ENCODE measurements at regions not wholly inside any gene's neighbourhood (a gene's known extent, or its start where the extent isn't known, plus 50 kb on each side); places are given as distances from the start of the nearest gene placed in this dataset.

DNA sequence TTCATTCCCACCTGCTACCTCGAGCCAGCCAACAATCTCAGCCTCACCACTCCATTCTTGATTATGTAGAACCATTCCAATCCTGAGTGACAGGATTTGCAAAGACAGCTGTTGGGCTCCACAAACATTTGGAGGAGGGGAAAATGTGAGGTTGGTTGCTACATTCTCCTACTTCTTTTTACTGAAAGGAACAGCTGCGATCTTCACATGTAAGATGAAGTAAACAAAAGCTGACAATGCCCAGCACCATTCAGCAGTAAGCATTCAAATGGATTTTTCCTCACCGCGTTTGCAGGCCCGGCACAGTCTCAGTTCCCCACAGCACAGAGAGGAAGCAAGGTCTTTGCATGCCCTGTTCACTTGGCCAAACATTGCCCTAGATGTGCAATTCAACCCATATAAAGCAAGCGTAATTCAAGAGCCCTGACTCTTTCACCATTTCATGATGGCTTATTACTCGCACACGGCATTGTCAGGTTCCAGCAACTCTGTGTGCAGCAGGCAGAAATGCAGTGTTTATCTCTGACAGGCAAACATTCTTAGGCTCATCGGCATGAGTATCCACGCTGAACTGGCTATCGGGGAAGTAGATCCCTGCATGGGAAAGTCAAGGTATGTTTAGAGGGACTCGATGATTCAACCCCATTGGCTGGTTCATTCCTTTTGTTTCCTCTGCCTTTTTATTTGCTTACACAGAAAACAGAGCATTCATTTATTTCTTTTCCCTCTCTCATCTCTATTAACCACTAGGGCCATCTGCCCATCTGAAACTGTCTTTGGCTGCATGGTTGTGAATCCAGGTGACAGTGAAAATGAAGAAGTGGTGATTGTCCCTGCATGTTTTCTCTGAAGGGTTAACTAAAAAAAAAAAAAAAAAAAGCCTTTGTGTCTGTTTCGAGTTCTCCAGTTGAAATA, 236.1 kb upstream of the PLEKHG7 start:
- no peak for DNase-seq (ENCODE audit: low read depth in 3 of 3)

DNA sequence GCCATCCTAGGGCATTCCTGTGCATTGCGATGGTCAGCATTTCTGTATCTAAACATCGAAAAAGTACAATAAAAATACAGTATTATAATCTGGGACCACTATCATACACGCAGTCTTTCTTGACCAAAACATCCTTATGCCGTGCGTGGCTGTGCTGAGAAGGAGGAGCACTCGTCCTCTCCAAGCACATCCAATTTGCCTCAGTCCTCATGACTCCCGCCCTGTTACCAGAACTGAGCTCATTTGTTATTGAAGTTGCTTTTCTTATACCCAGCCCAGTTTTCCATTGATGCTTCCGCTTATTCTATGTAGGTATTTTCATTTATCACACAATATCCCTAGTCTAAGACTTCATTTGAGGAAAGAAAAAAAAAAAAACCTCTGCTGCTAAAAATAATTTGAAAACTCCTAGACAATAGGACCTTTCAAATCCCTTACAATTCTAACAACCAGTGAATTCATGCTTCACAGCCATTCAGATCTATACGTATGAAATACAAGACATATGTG, 236.9 kb upstream of the PLEKHG7 start:
- no peak for DNase-seq (ENCODE audit: low read depth in 3 of 3)

DNA sequence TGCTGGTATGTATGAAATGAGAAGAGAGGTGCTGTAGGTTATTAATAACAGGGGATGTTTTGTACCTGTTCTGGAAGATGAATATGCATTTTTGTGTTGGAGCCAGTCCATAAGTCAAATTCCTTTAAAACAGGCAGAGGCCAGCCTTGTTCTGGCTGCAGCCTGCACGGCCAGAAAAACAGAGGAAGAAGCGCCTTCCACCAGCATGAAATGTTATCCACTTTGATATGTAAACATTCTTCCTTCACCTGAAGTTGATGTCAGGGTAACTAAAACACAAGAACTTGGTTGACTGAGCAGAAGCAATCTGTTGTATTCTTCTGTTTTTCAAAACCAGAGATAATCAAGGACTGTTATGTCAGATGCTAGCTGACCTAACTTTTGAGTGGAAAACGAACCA, 237.9 kb upstream of the PLEKHG7 start:
- DNase-seq (ENCODE audit: low read depth in 3 of 3) = no peak

DNA sequence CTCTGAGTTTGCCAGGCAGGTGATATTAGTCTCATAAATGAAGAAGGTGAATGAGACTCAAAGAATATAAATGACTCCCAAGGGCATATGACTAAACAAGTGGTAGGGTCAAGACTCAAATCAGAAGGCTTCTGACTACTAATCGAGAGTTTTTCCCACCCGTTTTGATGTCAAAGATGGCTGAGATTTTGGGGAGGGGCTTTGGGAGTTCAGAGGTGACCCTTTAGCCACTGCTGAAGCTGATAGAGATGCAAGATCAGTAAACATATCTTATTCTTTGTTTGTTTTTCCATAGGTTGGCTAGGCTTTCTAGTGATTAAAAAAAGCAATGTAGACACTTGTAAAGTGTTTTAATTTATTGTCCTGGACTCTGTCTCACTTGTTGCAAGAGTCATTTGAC, 239.6 kb upstream of the PLEKHG7 start:
- DNase-seq (ENCODE audit: low read depth in 3 of 3) = no peak

DNA sequence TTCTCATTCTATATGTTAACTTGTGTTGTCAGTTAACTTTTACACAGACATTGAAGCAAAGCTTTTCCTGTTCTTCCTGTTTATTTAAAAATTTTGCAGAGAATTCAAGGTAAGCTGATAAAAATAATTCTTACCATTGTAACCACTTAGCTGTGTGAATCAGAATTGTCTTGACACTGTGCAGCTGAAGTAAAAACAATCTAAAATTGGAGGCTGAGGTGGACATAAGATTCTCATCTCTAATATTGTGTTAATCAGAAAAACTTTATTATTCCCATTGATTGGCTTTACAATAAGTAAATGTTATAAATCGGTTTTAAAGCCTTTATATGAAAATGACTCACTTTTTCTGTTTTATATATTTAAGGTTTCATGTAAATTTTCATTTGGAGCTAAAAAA, 240.3 kb upstream of the PLEKHG7 start:
- DNase-seq (ENCODE audit: low read depth in 3 of 3) = no peak

DNA sequence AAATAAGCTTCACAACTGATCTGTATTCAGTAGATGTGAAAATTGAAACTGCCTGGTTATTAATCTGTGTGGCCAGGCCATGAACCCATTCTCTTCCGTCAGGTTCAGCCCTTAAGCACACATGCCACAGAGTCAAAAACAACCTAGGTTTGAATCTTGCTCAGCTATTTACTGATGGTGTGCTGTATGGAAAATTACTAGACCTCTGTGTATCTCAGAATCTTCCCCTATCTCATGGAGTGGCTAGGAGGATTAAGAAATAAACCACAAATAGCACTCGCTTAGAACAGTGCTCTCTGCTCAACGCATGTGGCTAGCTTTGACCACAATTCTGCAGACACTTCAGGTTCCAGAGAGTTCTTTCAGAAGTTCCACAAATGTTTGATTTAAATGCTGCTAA, 240.7 kb upstream of the PLEKHG7 start:
- DNase-seq (ENCODE audit: low read depth in 3 of 3) = no peak

DNA sequence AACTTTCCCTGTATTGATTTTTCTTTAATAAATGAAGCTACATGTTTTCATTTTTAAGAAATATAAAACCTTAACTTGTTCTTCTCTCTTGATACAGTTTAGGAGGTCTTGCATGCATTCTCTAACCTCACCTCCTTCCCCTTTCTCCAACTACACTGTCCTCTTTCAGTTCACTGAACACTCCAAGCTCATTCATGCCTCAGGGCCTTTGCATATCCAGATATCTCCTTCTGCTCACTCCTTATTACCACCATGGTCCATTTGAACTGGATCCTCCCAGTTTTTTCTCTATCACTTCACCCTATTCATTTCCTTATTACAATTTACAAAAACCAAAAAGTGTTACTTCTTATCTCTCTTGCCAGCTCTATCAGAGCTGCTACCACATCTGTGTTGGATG, 242.9 kb upstream of the PLEKHG7 start:
- no peak for DNase-seq (ENCODE audit: low read depth in 3 of 3)

DNA sequence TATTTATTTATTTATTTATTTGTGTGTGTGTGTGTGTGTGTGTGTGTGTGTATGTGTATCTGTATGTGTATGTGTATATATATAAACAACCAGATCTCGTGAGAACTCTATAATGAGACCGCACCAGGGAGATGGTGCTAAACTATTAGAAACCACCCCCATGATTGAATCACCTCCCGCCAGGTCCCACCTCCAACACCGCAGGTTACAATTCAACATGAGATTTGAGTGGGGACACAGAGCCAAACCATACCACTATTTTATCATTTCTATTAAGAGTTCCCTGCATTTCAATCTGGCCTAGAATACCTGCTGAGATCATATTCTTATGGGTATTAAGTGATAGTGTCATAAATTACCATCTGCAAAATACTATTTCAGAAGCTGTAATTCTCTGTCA, 243.8 kb upstream of the PLEKHG7 start:
- no peak for DNase-seq (ENCODE audit: low read depth in 3 of 3)

DNA sequence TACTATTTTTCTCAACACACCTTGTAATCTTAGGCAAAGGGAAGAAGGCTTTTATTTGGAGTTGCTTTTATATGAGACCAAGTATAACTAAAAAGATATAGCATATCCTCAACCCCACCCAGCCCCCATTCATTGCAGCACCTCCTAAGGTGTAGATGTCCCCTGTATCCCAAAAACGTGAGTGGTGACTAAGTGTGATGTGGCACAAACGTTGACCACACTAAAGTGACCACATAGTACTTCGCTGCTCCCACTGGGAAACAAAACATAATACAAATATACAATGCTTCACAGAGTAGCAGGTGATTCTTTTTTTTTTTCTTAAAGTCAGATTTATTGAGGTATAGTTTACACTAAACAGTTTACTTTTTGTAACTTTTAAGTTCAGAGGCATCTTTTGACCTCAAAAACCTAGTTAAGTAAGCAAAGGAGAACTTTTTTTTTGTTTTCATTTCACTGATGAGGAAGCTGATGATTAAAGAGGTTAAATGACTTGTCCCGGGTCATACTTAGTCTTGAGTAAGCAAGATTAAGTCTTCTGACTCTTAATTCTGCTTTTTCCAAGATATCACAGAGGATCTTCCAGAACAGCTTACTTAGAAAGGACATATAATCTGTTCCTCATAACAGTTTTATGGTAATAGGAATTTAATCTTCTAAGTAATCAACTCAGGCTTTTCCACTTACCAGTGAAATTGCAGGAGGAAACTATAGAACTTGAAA, 245.2 kb upstream of the PLEKHG7 start:
- DNase-seq (ENCODE audit: low read depth in 3 of 3) = no peak

DNA sequence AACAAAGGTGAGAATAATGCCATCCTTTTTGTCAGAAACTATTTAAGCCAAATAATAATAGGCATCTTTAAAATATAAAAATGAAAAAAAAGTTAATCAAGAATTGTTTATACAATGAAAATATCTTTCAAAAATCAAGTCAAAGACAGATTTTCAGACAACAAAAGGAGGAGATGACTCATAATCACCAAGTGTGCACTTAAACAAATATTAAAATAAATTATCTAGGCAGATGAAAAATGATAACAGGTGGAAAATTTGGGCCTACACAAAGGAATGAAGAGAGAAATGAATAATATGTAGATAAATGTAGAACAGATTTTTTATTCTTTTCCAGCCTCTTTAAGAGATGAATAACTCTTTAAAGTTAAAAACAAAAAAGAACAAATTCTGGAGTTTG, 250.0 kb upstream of the PLEKHG7 start:
- DNase-seq (ENCODE audit: low read depth in 3 of 3) = no peak

DNA sequence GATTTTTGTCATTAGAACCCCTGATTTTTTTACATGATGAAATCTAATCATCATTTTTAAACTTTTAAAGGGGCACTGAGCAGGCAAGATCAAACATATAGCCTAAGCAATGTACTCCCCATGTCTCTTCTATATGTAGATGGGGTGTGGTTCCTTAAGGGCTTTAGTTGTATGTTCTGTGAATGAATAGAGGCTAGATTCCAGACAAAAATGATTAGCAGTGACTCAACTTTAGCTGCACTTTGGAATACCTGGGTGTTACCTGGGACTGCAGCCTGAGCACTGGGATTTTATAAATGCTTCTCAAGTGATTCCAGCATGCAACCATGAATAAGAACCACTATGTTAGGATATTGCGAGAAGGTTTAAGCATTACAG, 256.7 kb upstream of the PLEKHG7 start:
- no peak for DNase-seq (ENCODE audit: low read depth in 3 of 3)

DNA sequence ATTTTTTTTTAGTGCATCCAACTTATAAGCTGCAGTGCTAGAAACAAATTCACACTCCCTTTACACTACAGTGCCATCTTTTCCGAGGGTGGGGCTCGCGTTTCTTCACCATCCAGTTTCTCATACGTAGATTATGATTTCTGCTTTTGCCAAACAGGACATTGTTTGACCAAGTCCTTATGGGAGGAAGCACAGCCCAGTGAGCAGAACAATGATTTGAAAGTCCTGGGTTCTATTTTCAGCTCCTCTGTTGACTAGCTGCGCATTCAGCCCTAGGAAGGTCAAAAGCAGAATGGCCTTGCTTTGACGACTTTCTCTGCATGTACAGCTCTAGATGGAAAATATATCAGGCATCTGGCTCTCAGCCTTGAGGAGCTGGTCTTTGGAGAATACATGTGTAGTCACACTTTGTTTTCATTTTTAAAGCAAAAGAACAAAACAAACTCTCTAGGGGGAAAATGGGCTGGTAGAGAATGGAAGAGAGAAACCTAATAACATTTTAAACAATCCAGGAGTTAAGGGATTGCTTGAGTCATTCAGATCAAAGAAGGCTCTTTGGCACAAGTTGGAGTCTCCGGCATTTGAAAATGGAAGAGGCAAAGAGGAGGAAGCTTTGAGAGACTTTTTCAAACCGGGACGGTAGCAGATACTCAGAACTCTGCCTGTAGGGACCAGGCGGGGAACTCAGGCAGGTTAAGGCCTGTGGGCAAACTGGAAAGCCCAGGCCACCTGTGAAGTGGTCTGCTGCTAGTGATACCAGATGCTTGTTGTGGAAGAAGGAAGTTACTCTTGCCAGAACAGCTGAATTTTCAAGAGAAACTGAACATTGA, 257.3 kb upstream of the PLEKHG7 start:
- DNase-seq (ENCODE audit: low read depth in 3 of 3) = no peak

DNA sequence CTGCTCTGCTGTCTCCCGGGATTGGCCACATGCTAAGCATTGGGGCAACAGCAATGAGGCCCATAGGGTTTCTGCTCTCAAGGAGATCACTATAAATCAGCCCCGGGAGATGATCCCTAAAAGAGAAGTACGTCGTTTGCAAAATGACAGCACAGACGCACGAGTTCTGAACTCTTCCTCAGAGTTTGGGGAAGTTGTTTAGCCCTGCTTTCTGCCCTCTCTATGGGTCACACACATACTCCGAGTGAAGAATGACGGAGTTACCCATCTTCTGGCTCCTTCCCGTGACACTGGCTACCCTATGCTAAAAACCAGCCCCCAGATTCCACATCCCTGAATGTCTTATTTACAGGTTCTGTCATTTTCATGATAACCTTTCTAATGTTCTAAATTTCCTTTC, 258.0 kb upstream of the PLEKHG7 start:
- DNase-seq (ENCODE audit: low read depth in 3 of 3) = no peak

DNA sequence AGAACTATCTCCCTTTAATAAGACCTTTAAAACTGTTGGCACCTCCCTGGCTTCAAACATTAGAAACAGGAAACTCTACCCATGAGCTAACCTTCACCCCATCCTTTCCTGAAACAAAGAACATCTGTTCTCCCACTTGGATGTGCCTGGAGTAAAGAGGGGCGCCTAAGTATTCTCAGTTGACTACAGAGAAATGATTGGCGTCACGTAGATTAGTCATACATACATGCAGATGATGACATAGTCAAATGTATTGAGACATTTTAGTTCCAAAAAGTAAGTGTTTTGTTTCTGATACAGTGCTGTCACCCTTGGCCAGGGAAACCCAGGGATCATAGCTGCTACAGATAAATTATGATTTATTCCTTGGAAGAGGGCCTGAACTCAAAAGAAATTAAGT, 260.0 kb upstream of the PLEKHG7 start:
- no peak for DNase-seq (ENCODE audit: low read depth in 3 of 3)

DNA sequence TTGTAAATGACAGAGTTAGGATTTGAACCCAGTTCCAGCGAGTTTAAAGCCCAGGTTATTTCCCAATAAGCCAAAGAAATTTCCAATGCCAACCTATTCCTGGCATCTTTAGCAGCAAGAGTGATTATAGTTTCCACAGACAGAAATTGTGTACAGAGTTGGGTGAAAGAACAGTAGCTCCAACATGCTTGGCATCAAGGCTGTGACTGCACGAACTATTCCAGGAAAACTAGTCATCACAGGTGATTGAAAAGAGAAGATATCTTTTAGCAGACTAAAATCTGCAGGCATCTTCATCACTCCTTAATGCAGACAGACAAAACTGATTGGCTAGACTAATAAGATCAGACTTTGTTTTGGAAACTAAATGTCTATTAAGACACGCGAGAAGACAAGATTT, 262.7 kb upstream of the PLEKHG7 start:
- DNase-seq (ENCODE audit: low read depth in 3 of 3) = no peak

DNA sequence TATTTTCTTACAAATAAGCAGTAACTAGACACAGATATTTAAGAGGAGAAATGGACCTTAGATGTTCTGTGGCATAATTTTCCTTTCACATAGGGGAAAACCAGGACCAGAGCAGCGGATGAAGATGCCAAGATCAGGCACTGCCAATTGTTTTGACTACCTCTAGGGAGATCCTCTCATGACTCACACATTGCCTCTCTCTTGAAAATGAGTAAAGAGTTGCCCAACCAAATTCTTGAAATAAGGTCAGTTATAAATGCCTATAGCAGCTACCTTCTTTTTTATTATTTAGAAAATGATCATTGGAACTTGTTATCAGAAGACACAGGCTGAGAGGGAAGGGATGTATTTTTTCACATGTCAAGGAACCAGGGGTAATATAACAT, 263.4 kb upstream of the PLEKHG7 start:
- no peak for DNase-seq (ENCODE audit: low read depth in 3 of 3)

DNA sequence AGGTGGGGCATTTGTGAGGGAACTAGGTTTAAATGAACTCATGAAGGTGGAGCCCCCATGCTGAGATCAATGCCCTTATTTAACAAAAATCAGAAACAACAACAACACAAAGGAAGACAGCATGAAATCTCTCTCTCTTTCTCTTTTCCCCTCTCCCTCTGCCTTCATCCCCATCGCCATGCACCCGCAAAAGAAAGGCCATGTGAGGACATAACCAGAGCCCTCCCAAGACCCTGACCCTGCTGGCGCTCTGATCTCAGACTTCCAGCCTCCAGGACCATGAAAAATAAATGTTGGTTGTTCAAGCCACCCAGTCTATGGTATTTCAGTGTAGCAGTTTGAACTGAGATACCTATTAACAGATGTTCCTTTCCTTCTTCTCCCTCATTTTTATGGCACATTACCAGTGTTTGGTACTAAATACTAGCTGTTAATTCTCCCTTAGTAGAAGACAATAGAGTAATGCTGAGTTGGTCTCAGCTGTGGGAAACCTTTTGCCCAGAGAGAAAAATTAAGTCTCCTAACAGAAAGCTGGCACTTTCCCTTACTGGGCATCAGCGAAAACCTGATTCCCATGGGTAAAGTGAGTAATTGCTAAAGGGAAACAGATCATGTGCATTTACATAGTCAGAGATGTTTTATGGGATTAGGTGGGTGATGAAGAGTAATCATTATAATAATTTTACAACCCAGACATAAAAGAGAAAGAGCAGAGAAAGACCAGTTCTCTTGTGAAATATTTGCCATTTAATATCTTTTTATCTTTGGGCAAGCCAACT, 264.0 kb upstream of the PLEKHG7 start:
- DNase-seq (ENCODE audit: low read depth in 3 of 3) = no peak

DNA sequence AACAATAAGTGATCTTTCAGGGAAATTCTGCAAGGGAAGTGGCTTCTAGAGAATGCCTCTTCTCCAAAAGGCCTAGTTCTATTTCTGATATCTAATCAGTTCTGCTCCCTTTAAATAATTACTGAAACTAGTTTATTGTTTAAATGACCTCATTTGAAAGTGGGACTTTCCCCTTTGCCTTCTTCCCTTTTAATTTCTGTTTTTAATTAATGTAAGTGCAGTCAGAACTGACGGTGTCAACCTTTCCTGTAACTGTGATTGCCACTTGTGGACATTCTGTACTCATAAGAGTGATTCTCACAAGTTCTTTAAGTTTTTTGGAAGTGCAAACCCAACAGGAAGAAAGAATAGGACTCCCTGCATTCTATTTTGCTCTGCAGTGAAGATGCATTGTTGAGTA, 265.3 kb upstream of the PLEKHG7 start:
- DNase-seq (ENCODE audit: low read depth in 3 of 3) = no peak

DNA sequence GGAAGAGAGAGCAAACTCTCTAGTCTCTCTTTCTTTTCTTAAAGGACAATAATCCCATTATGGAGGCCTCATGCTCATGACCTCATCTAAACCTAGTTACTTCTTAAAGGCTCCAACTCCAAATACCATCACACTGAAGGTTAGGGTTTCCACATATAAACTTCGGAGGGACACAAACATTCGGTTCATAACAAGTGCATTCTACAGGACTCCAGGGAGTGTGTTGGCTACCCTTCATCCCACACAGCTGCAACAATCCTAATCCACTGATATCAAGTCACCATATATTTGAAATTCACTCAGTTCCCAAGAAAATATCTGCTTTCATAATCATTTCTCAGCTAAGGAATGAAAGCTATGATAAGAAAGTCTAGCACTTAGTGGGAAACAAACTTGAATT, 265.9 kb upstream of the PLEKHG7 start:
- no peak for DNase-seq (ENCODE audit: low read depth in 3 of 3)

DNA sequence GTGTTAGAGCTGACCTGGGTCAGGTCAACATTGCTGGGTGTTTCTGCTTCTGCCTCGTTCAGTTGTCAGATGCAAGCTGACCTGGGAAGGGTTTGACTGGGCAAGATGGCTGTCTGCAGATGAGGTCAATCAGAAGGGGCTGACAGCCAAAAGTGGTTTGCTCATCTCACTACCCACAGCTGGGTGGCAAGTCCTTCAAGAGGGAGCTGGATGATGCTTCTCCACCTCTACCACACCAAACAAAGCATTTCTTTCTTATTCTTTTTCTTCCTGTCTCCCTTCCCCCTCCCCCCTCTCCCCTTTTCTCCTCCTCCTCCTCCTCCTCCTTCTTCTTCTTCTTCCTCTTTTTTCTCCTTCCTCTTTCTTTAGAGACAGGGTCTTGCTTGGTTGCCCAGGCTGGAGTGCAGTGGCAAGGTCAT, 268.2 kb upstream of the PLEKHG7 start:
- DNase-seq (ENCODE audit: low read depth in 3 of 3) = no peak

DNA sequence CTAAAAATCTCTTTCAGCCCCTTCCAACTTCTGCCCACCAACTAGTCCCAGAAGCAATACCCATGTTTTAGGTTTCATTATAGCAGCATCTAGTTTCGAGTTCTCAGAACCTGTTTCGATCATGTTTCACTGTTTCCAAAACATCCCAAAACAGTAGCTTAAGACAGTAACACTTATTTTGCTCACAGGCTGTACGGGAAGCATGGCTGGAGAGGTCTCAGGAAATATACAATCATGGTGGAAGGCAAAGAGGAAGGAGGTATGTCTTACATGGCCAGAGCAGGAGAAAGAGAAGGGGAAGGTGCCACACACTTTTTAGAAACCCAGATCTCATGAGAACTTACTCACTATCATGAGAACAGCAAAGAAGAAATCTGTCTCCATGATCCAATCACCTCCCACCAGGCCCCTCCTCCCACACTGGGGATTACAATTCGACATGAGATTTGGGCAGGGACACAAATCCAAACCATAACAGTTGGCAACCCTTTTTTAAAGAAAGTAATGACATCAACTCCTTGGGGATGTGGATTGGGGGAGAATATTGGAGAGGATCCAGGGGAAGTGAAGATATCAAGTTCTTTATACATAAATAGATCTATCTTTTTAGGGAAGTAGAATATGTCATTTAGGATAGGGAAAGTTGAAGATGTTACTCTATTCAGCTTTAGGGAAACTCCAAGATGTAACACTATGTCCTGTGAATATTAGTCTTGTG, 269.9 kb upstream of the PLEKHG7 start:
- no peak for DNase-seq (ENCODE audit: low read depth in 3 of 3)
